ENCODE measurements at regions not wholly inside any gene's neighbourhood (a gene's known extent, or its start where the extent isn't known, plus 50 kb on each side); places are given as distances from the start of the nearest gene placed in this dataset.

GRCh38 chr5:143687604-143688003 lies 124.4 kb upstream of the HMHB1 start:
- Histone ChIP-seq H3K9ac (ENCODE audit: low read depth, low read length) (no peak overlapping the region), H3K4me3 (ENCODE audit: low read depth, low read length) (no peak overlapping the region), H3K9me3 (ENCODE audit: control insufficient read depth, insufficient read depth, low read length) (no peaks in the 10 kb centered on the region), H3K4me1 (ENCODE audit: control insufficient read depth, insufficient read depth, low read length) (no peaks in the 10 kb centered on the region), H3K27me3 (ENCODE audit: control insufficient read depth, insufficient read depth, low read length) (no peaks in the 10 kb centered on the region), H3K36me3 (ENCODE audit: control insufficient read depth, insufficient read depth, low read length) (no peaks in the 10 kb centered on the region)

- Histone ChIP-seq H3K27me3 (ENCODE audit: control insufficient read depth, insufficient read depth, low read length) (no peaks in the 10 kb centered on the region), H3K4me3 (ENCODE audit: low read depth, low read length) (no peak overlapping the region), H3K36me3 (ENCODE audit: control insufficient read depth, insufficient read depth, low read length) (no peaks in the 10 kb centered on the region), H3K4me1 (ENCODE audit: control insufficient read depth, insufficient read depth, low read length) (no peaks in the 10 kb centered on the region), H3K9ac (ENCODE audit: low read depth, low read length) (no peak overlapping the region), H3K9me3 (ENCODE audit: control insufficient read depth, insufficient read depth, low read length) (no peaks in the 10 kb centered on the region)
Observed at GRCh38 chr5:143685246-143685815, 126.6 kb upstream of the HMHB1 start.

- no peak overlapping the region for H3K9ac ChIP-seq (ENCODE audit: low read depth, low read length)
- H3K36me3 ChIP-seq (ENCODE audit: control insufficient read depth, insufficient read depth, low read length): no peaks in the 10 kb centered on the region
- H3K4me1 ChIP-seq (ENCODE audit: control insufficient read depth, insufficient read depth, low read length): no peaks in the 10 kb centered on the region
- no peaks in the 10 kb centered on the region for H3K27me3 ChIP-seq (ENCODE audit: control insufficient read depth, insufficient read depth, low read length)
- no peaks in the 10 kb centered on the region for H3K9me3 ChIP-seq (ENCODE audit: control insufficient read depth, insufficient read depth, low read length)
- H3K4me3 ChIP-seq (ENCODE audit: low read depth, low read length): no peak overlapping the region
Observed at GRCh38 chr5:143683459-143683858, 128.5 kb upstream of the HMHB1 start.

- Histone ChIP-seq H3K4me3 (ENCODE audit: low read depth, low read length) (no peak overlapping the region), H3K9ac (ENCODE audit: low read depth, low read length) (no peak overlapping the region), H3K27me3 (ENCODE audit: control insufficient read depth, insufficient read depth, low read length) (no peaks in the 10 kb centered on the region), H3K9me3 (ENCODE audit: control insufficient read depth, insufficient read depth, low read length) (no peaks in the 10 kb centered on the region), H3K36me3 (ENCODE audit: control insufficient read depth, insufficient read depth, low read length) (no peaks in the 10 kb centered on the region), H3K4me1 (ENCODE audit: control insufficient read depth, insufficient read depth, low read length) (no peaks in the 10 kb centered on the region)
Observed at GRCh38 chr5:143682929-143683386, 129.0 kb upstream of the HMHB1 start.

- no peak overlapping the region for H3K4me3 ChIP-seq (ENCODE audit: low read depth, low read length)
- H3K36me3 ChIP-seq (ENCODE audit: control insufficient read depth, insufficient read depth, low read length): no peaks in the 10 kb centered on the region
- no peak overlapping the region for H3K9ac ChIP-seq (ENCODE audit: low read depth, low read length)
- no peaks in the 10 kb centered on the region for H3K4me1 ChIP-seq (ENCODE audit: control insufficient read depth, insufficient read depth, low read length)
- no peaks in the 10 kb centered on the region for H3K27me3 ChIP-seq (ENCODE audit: control insufficient read depth, insufficient read depth, low read length)
- no peaks in the 10 kb centered on the region for H3K9me3 ChIP-seq (ENCODE audit: control insufficient read depth, insufficient read depth, low read length)
Observed at GRCh38 chr5:143682246-143682905, 129.6 kb upstream of the HMHB1 start.

- no peak overlapping the region for H3K9ac ChIP-seq (ENCODE audit: low read depth, low read length)
- no peaks in the 10 kb centered on the region for H3K27me3 ChIP-seq (ENCODE audit: control insufficient read depth, insufficient read depth, low read length)
- no peaks in the 10 kb centered on the region for H3K9me3 ChIP-seq (ENCODE audit: control insufficient read depth, insufficient read depth, low read length)
- H3K36me3 ChIP-seq (ENCODE audit: control insufficient read depth, insufficient read depth, low read length): no peaks in the 10 kb centered on the region
- no peaks in the 10 kb centered on the region for H3K4me1 ChIP-seq (ENCODE audit: control insufficient read depth, insufficient read depth, low read length)
- H3K4me3 ChIP-seq (ENCODE audit: low read depth, low read length): no peak overlapping the region
Observed at GRCh38 chr5:143680672-143681259, 131.2 kb upstream of the HMHB1 start.

GRCh38 chr5:143679777-143680176 lies 132.2 kb upstream of the HMHB1 start:
- no peak overlapping the region for H3K9ac ChIP-seq (ENCODE audit: low read depth, low read length)
- H3K4me1 ChIP-seq (ENCODE audit: control insufficient read depth, insufficient read depth, low read length): no peaks in the 10 kb centered on the region
- no peak overlapping the region for H3K4me3 ChIP-seq (ENCODE audit: low read depth, low read length)
- H3K27me3 ChIP-seq (ENCODE audit: control insufficient read depth, insufficient read depth, low read length): no peaks in the 10 kb centered on the region
- no peaks in the 10 kb centered on the region for H3K9me3 ChIP-seq (ENCODE audit: control insufficient read depth, insufficient read depth, low read length)
- H3K36me3 ChIP-seq (ENCODE audit: control insufficient read depth, insufficient read depth, low read length): no peaks in the 10 kb centered on the region

GRCh38 chr5:143678148-143678905 lies 133.6 kb upstream of the HMHB1 start:
- H3K27me3 ChIP-seq (ENCODE audit: control insufficient read depth, insufficient read depth, low read length): no peaks in the 10 kb centered on the region
- H3K4me1 ChIP-seq (ENCODE audit: control insufficient read depth, insufficient read depth, low read length): no peaks in the 10 kb centered on the region
- no peak overlapping the region for H3K4me3 ChIP-seq (ENCODE audit: low read depth, low read length)
- H3K9me3 ChIP-seq (ENCODE audit: control insufficient read depth, insufficient read depth, low read length): no peaks in the 10 kb centered on the region
- no peak overlapping the region for H3K9ac ChIP-seq (ENCODE audit: low read depth, low read length)
- H3K36me3 ChIP-seq (ENCODE audit: control insufficient read depth, insufficient read depth, low read length): no peaks in the 10 kb centered on the region

- H3K9me3 ChIP-seq (ENCODE audit: control insufficient read depth, insufficient read depth, low read length): no peaks in the 10 kb centered on the region
- no peak overlapping the region for H3K9ac ChIP-seq (ENCODE audit: low read depth, low read length)
- no peaks in the 10 kb centered on the region for H3K36me3 ChIP-seq (ENCODE audit: control insufficient read depth, insufficient read depth, low read length)
- no peak overlapping the region for H3K4me3 ChIP-seq (ENCODE audit: low read depth, low read length)
- H3K27me3 ChIP-seq (ENCODE audit: control insufficient read depth, insufficient read depth, low read length): no peaks in the 10 kb centered on the region
- H3K4me1 ChIP-seq (ENCODE audit: control insufficient read depth, insufficient read depth, low read length): no peaks in the 10 kb centered on the region
Observed at GRCh38 chr5:143677403-143677802, 134.6 kb upstream of the HMHB1 start.

GRCh38 chr5:143676802-143677201 lies 135.2 kb upstream of the HMHB1 start:
- Histone ChIP-seq H3K9me3 (ENCODE audit: control insufficient read depth, insufficient read depth, low read length) (no peaks in the 10 kb centered on the region), H3K27me3 (ENCODE audit: control insufficient read depth, insufficient read depth, low read length) (no peaks in the 10 kb centered on the region), H3K36me3 (ENCODE audit: control insufficient read depth, insufficient read depth, low read length) (no peaks in the 10 kb centered on the region), H3K4me1 (ENCODE audit: control insufficient read depth, insufficient read depth, low read length) (no peaks in the 10 kb centered on the region), H3K4me3 (ENCODE audit: low read depth, low read length) (no peak overlapping the region), H3K9ac (ENCODE audit: low read depth, low read length) (no peak overlapping the region)

GRCh38 chr5:143674469-143674786 lies 137.5 kb upstream of the HMHB1 start:
- Histone ChIP-seq H3K9ac (ENCODE audit: low read depth, low read length) (no peak overlapping the region), H3K4me1 (ENCODE audit: control insufficient read depth, insufficient read depth, low read length) (no peaks in the 10 kb centered on the region), H3K36me3 (ENCODE audit: control insufficient read depth, insufficient read depth, low read length) (no peaks in the 10 kb centered on the region), H3K4me3 (ENCODE audit: low read depth, low read length) (no peak overlapping the region), H3K9me3 (ENCODE audit: control insufficient read depth, insufficient read depth, low read length) (no peaks in the 10 kb centered on the region), H3K27me3 (ENCODE audit: control insufficient read depth, insufficient read depth, low read length) (no peaks in the 10 kb centered on the region)
